ENCODE measurements at regions not wholly inside any gene's neighbourhood (a gene's known extent, or its start where the extent isn't known, plus 50 kb on each side); places are given as distances from the start of the nearest gene placed in this dataset.

DNA sequence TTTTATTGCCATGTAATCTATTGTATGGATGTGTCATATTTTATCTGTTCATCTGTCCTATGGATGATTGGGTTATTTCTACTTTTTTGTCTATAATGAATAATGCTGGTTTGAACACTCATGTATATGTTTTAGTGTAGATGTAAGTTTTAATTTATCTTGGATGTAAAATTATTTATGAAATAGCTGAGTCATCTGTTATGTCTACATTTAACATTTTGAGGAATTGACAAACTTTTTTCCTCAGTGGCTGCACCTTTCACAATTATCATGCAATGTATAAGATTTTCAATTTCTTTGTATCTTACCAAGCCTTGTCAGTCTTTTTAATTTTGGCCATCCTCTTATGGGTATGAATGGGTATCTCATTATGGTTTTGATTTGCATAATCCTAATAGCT, 666.4 kb downstream of the DIPK2A start:
- TF ChIP-seq CTCF (IDR thresholded peaks at IDR 0.05; ENCODE audit: insufficient read depth, low read depth, low read length) (no peak), EZH2 (IDR thresholded peaks at IDR 0.05; ENCODE audit: insufficient read depth, low read length) (no peak)

Data from astrocyte (in vitro differentiated cells and primary cell).